ENCODE measurements at regions not wholly inside any gene's neighbourhood (a gene's known extent, or its start where the extent isn't known, plus 50 kb on each side); places are given as distances from the start of the nearest gene placed in this dataset.
"Not testable (repeated sequence)": the region's sequence is repeated elsewhere in the genome, so short reads cannot be mapped to it uniquely, and the experiment has no call there.

DNA sequence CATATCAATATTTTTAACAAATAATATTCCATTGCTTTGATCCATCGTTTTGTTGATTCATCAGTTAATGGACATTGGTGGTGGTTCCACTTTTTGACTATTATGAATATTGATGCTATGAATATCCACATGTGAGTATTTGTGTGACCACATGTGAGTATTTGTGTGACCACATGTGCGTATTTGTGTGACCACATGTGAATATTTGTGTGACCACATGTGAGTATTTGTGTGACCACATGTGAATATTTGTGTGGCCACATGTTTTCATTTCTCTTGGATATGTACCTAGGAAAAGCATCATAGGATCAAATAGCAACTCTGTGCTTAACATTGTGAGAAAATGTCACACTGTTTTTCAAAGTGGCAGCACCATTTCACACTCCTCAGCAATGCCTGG is 433.6 kb upstream of the FRG1 start:
- no peak for DNase-seq (ENCODE audit: low read depth)

DNA sequence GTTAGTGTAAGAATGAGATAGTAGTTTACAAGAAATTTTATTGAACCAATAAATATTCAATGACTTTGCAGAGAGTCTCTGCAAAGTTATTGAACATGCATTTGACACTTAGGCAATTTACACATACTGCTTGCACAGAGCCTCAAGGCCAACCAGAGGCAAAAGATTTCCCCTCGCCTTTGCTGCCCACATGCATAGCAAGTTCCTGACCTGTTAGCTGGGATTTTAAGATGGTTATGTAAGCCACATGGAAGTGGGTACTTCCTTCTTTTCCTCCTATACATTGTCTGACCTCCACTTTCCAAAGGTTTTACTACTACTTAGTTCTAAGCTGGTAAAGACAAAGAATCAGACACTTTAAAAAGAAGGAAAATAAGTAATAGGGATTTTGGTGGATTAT is 430.1 kb upstream of the FRG1 start:
- DNase-seq (ENCODE audit: low read depth), result no peak

DNA sequence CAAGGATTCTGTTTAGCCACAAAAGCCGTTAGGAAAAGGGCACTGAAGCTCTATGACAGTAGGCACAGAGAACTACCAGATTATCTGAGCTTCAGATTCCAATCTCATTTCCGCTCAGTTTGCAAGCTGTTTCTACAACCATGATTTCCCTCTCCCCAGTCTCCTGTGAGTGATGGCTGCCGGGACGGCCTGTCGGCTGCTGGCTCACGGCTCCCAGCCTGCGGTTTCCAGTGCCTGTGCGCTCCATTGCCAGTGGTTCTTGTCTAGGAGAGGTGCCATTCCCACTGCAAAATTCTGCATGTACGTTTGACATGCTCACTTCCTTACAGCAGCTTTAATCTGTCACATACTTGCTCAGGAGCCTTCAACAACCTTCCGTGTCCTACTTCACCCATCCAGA is 429.1 kb upstream of the FRG1 start:
- DNase-seq (ENCODE audit: low read depth), result no peak

DNA sequence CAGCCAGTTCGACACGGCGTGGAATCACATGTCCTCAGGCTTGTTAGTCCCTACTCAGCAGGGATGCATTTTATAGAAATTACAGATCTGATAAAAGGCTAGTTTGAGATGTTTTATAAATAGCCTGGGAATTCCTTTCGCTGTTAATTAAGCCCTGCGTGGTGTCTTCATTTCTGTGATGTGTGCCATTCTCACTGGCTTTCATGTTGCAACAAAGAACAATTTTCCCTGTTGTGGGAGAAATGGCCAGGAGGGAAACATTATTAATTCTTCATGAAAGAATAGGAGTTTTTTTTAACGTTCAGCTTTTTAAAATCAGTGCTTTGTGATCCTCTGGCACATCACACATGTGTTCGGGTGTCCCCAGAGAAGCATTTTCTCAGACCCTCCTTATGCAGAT is 427.3 kb upstream of the FRG1 start:
- DNase-seq (ENCODE audit: low read depth), result no peak

DNA sequence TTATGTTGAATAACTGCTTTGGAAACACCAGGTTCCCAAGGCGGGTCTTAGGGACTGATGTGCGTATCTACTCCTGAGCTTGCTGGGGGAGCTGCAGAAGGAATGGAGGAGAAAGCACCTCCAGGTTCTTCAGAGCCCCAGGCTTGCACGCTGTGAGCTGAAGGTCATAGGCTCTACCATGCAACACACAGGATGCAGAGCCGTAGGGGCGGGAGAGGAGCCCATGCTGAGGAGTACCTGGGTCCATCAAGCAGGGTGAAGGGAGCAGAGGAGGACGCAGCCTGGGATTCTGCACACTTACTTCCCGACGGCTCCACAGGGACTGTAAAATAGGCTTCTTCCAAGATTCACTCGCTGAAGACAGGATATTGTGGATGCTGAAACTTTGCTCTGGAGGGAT is 426.5 kb upstream of the FRG1 start:
- DNase-seq (ENCODE audit: low read depth), result no peak

DNA sequence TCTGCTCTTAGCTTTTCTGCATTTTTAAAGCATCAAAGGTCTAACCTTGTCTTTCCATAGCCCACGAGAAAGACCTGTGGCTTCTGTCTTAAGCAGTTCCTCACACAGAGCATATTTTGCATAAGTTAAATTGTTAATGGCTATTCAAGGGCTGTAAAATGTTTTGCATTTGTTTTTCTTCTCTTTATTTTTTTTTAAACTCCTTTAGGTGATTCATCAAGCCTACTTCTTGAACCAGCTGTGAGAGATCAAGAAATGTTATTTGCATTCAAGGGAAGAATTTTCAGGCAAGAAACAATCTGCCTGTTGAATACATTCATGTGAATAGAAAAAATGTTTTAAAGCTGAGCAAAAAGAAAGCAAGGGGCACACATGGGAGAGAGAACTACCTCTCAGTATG is 423.8 kb upstream of the FRG1 start:
- no peak for DNase-seq (ENCODE audit: low read depth)

DNA sequence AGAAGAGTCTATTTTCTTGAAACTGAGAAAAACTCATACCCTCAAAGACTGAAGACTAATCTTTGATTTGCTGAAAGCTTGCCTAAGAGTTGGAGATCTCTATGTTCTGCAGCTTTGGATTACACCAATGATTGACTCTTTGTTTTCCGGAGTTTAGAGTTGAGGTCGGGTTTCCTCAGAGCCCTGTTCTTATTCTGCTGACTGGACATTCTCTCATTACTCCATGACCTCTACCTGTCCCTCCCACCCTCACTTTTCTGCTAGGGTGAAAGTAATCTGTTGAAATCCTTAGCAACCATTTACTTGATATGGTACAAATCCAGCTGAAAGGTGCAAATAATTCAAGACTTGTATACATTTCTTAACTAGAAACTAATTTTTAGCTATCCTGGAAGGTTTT is 421.5 kb upstream of the FRG1 start:
- DNase-seq (ENCODE audit: low read depth), result no peak

DNA sequence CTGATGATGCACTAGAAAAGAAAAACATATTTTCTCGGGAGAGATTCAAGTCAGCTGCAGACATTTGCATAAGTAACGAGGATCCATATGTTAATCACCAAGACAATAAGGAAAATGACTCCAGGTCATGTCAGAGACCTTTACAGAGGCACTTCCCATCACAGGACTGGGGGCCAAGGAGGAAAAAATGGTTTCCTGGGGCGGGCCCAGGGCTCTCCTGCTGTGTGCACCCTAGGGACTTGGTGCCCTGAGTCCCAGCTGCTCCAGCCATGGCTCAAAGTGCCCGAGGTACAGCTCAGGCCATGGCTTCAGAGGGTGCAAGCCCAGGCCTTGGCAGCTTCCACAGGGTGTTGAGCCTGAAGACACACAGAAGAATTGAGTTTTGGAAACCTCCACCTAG is 415.4 kb upstream of the FRG1 start:
- DNase-seq (ENCODE audit: low read depth), result no peak

DNA sequence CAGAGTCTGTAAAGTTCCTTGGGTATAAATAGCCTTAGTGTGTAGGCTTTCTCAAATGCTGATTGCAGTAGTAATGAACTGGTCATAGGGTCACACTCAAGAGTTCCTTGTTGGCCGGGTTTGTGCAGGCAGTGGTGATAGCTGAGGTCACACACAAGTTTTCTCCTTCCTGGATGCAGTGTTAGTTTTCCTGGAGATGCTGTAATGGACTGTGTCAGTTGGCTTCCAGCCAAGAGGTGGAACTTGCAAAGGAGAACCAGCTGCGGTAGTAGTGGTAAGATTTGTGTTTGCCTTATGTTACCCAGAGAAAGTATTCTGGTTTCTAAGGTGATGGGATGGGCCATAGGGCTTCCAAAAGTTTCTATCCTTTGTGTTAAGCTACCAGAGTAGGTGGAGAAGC is 409.8 kb upstream of the FRG1 start:
- no peak for DNase-seq (ENCODE audit: low read depth)

DNA sequence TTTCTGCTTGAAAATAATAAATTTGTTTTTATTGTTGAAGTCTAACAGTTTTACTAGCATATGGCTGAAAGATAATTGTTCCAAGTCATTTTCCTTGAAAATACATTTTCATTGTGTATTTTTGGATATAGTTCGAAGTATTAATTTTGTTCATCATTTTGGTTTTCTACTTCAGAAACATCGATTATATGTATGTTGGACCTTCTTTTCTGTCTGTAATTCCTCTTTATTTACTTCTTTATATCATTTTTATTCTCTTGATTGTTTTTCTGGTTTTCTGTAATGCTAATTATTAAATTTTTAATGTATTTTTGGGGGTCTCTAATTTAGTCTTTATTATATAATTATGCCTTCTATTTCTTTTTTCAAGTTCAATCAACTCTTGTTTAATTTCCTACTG is 407.1 kb upstream of the FRG1 start:
- DNase-seq (ENCODE audit: low read depth), result no peak

DNA sequence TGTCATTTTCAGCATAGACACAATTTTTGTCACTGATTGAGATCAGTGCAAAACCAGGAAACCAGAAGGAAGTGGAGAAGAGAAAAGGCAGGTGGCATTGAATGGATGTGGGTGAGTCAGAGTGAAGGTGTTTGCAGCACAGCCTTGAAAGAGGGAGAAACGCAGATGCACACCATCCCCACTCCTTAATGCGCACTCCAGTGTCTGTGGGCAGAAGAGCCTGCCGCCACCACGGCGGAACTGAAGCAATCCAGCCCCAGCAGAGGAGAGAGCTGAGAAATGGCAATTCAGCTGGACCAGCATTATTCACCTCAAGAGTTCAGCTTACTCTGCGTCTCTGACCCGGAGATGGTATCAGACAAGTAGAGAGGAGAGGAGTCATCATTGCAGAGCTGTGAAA is 393.1 kb upstream of the FRG1 start:
- DNase-seq (ENCODE audit: low read depth), result no peak

DNA sequence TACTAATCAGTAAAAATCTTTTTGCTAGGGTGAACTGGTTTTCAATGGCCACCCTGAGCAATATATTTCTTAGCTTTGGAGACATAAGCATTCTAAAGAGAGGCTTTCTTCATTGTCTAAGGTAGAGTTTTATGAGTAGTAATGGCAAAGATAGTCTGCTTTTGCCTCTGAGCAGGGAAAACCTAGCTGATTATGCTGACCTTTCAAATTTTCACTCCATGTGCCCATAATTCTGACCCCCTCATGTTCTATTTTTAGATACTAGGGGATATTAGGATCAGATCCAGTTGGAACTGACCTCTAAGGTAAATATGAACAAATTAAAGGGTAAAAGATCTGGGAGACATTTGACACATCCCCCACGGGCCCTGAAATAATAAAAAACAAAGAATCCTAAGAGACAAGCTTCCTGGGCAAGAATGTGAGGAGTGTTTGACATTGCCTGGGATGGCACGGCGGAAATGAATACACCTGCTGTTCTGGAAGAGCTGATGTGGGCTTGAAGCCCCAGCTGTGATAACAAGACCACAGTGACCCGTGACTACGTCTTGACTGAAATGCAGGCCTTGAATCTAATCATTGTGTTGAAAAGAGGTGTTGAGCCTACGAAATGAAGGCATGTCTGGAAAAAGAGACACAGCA is 392.1 kb upstream of the FRG1 start:
- DNase-seq (ENCODE audit: low read depth), result no peak

DNA sequence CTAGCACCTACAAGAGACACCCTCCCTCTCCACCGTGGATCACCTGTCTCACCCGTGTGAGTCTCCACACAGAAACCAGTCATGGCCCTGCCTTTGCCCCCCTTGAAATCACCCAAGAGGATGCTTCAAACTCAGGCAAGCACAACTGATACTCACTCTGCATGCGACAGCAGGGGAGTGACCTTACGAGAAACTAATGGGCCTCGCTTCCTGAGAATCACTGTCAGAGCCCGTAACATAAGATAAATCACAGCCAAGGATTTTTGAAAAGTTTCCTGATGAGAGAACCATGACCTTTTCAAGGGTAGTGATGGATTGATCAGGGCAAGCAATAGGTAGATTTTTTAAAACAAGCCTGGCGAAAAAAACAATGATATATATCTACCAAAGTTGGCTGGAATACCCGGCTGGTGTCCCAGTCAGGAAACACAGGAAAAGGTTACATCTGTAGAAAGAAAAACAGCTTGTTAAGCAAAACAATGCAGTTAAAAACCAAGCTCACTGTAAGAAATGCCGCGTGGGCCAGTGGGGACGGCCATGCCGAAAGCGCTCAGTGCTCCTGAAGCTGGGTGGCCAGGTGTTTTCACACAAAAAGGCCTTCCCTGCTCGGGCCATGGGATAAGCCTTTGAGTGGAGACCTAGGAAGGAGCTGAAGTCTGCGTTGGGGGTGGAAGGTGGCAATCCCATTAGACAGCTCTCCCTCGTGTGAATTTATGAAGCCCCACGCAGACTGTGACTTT is 388.6 kb upstream of the FRG1 start:
- not testable (repeated sequence) for DNase-seq (ENCODE audit: low read depth)

DNA sequence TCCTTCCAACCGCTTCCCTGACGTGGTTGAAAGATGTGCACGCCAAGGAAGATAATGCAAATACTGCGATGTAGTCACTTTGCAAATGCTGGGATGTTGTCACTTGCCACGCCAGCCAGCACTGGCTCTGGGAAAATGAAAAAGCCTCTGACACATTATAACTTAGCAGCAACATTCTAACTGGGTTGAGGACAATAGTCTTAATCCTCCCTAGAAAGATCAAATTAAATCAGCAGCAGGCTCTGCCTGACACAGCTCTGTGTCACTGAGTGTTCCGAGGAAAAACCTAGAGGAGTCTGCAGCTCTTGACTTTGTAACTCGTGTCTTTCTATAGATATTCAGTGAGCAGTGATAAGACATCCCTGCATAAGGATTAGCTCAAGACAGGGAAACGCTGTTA is 380.1 kb upstream of the FRG1 start:
- DNase-seq (ENCODE audit: low read depth), result not testable (repeated sequence)

DNA sequence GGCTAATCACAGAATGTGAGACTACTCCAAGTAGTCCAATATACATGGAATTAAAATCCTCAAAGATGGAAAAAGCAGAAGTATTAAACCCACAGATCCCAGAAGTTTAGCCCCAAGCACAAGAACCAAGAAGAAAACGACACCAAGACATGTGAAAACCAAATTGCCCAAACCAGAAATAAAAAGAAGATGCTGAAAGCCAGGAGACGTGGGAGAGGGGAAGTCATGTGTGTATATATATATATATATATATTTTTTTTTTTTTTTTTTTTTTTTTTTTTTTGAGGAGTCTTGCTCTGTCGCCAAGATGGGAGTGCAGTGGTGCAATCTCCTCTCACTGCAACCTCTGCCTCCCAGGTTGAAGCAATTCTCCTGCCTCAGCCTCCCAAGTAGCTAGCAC is 376.9 kb upstream of the FRG1 start:
- DNase-seq (ENCODE audit: low read depth), result not testable (repeated sequence)

DNA sequence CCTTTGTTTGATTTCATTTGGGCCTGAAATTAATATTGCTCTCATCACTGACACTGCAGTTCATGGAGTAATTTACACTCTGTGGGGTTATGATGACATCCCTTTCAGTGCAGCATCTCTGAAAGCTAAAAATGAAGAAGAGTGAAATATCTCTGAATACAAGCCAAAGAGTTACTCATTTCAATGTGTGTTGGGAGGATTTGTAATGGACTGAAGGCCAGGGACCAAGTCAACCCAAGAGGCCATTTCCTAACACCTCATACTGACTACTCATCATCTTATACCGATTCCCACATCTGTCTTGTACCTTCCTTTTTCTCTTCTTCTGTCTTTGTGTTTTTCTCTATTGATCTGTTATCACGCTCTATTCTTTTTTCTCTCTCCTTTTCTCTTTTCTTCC is 374.4 kb upstream of the FRG1 start:
- DNase-seq (ENCODE audit: low read depth), result not testable (repeated sequence)

DNA sequence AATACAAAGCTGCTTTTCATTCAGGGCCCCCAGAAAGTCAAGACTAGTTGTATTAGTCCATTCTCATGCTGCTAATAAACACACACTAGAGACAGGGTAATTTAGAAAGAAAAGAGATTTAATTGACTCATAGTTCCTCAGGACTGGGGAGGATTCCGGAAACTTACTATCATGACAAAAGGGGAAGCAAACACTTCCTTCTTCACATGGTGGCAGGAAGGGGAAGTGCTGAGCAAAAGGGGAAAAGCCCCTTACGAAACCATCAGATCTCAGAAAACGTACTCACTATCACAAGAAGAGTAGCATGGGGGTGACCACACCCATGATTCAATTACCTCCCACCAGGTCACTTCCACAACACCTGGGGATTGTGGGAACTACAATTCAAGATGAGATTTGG is 373.8 kb upstream of the FRG1 start:
- not testable (repeated sequence) for DNase-seq (ENCODE audit: low read depth)

DNA sequence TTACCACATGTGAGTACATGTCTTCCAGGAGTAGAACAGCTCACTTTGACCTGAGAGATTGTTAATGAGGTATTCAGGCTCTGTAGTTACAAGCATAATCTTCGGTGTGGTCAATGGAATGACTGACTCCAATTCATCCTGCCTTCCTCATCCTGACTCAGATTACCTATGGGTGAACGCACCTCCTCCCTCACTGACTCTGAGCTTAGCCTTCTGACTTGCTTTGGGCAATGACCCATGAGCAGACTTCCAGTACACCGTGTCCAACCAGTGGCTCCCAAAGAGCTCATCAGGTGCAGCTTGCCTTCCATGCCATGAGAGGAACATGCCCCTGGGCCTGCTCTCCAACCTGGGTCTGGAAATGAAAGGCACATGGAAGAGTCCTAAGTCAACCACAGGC is 361.0 kb upstream of the FRG1 start:
- DNase-seq (ENCODE audit: low read depth), result not testable (repeated sequence)

DNA sequence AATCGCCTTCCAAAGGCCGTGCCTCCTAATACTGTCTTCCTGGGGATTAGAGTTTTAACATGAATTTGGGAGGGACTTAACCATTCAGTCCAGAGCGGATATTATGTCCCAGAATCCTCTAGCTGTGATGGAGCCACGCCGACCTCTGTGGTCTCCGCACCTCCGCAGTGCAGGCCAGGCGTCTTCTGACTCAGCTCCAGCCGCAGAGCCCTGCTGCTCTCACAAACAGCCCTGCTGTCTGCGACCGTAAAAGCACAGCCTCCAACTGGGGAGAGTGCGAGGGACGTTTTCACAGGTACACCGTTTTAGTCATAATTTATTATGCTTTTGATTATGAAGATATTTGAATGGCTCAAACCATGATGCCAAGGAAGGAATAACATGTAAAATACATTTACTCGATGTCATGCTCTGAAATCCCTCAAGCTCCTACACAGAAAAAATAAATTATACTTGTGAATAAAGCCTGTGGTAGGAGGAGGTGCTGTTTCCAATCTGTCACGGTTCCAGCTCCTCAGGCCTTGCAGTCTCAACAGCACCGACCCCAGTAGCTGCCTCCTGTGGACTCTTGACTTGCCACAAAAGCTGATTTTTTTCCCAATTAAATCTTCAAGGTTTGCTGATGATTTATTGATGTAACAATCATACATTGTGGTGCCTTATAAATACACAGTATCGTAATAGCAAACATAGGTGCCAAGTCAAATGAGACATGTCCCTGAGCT is 353.6 kb upstream of the FRG1 start:
- not testable (repeated sequence) for DNase-seq (ENCODE audit: low read depth)

DNA sequence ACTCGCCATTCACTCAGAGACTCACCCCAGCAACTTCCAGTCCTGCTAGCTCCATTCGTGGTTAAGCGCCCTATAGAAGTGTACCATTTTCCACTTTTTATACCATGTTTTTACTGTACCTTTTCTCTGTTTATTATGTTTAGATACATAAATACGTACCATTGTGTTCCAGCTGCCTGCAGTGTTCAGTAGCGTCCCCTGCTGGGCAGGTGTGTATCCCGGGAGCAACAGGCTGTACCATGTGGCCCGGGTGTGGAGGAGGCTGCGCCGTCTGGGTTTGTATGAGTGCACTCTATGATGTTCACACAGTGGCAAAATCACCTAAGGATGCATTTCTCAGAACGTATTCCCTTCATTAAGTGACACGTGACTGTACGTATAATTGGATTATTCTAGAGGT is 351.5 kb upstream of the FRG1 start:
- DNase-seq (ENCODE audit: low read depth), result not testable (repeated sequence)

DNA sequence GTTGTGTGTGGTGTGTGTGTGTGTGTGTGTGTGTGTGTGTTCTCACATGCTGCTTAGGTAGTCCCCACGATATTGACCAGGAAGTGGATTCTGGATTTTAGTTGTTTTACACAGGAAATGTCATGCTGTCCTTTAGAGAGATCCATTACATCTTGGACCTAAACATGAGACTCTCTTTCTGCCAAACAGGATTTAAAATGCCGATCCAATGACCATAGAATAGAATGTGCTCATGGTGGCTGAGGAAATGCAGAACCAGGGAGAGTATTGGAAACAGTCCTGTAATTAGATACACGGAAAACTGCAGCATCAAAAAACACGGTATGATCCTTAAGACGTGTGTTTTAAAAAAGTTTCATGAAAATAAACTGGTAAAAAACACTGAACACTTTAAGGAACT is 347.8 kb upstream of the FRG1 start:
- DNase-seq (ENCODE audit: low read depth), result no peak

DNA sequence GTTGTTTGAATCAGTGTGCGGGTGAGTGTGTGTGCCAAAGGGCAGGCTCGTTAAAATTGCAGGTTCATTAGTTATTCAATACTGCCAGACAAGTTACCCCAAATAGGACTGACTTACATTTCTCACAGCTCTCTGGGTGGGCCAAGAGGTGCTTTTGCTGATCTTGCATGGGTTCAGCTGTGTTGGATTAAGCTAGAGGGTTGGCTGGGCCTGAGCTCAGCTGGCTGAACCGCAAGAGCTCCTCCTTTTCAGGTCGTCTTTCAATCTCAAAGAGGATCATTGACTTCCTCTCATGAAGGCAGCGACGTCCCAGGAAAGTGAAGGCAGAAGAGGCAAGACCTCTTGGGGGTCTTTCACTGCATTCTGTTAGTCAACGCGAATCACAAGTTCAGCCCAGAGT is 343.3 kb upstream of the FRG1 start:
- DNase-seq (ENCODE audit: low read depth), result no peak

DNA sequence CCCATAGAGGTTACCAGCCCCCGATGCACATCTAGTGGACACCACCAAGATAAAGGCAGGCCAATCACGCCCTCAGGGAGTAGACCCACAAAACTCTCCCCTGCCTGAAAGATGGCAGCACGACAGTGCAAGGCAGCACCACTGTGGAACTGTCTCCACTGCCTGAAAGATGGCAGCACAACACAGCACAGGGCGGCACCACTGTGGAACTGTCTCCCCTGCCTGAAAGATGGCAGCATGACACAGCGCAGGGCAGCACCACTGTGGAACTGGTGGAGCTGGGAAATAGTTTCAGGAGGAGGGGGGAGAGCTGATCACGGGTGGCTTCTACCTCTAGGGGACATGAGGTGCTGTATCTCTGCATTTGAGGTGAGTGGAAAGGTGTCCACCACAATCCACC is 340.4 kb upstream of the FRG1 start:
- no peak for DNase-seq (ENCODE audit: low read depth)

Measured in M059J (cell line).